ENCODE measurements at regions not wholly inside any gene's neighbourhood (a gene's known extent, or its start where the extent isn't known, plus 50 kb on each side); places are given as distances from the start of the nearest gene placed in this dataset.

GRCh38 chr2:196257086-196257485 is 85.7 kb upstream of the STK17B start:
- ATAC-seq: no peak
- Mint-ChIP-seq H3K9me3 (peaks cover 11% of the 10 kb centered on the region), H3K27me3 (no peaks in the 10 kb centered on the region), H3K27ac (peak overlapping the region in 1 of 2 donors; percentile 77), H3K36me3 (peaks cover 10% of the 10 kb centered on the region), H3K4me3 (no peak overlapping the region), H3K4me1 (ENCODE audit: low read depth in 2 of 2) (peaks cover 53 to 58% of the 10 kb centered on the region in 2 donors)
- DNase-seq (ENCODE audit: low spot score): no peak

- peaks cover 52 to 58% of the 10 kb centered on the region in 2 donors for H3K4me1 Mint-ChIP-seq (ENCODE audit: low read depth in 2 of 2)
- H3K27ac Mint-ChIP-seq: no peak overlapping the region
- peaks cover 6% of the 10 kb centered on the region for H3K9me3 Mint-ChIP-seq
- H3K4me3 Mint-ChIP-seq: no peak overlapping the region
- no peak for DNase-seq (ENCODE audit: low spot score)
- no peak for ATAC-seq
- H3K27me3 Mint-ChIP-seq: no peaks in the 10 kb centered on the region
- H3K36me3 Mint-ChIP-seq: peaks cover 6% of the 10 kb centered on the region
Observed at GRCh38 chr2:196258407-196258806, 87.0 kb upstream of the STK17B start.

- H3K27ac Mint-ChIP-seq: peak overlapping the region; percentile 98 to 99
- no peaks in the 10 kb centered on the region for H3K27me3 Mint-ChIP-seq
- H3K4me3 Mint-ChIP-seq: peak overlapping the region; percentile 91
- H3K4me1 Mint-ChIP-seq (ENCODE audit: low read depth in 2 of 2): peaks cover 46 to 55% of the 10 kb centered on the region in 2 donors
- DNase-seq (ENCODE audit: low spot score): no peak
- H3K36me3 Mint-ChIP-seq: peaks cover 6% of the 10 kb centered on the region
- H3K9me3 Mint-ChIP-seq: peaks cover 6% of the 10 kb centered on the region
- ATAC-seq: peak; percentile 62 to 64
Observed at GRCh38 chr2:196259507-196260481, 88.4 kb upstream of the STK17B start.

GRCh38 chr2:196260546-196260945 is 89.2 kb upstream of the STK17B start:
- H3K27me3 Mint-ChIP-seq: no peaks in the 10 kb centered on the region
- DNase-seq (ENCODE audit: low spot score) (no peak), ATAC-seq (peak; percentile 70 to 71)
- peaks cover 46 to 55% of the 10 kb centered on the region in 2 donors for H3K4me1 Mint-ChIP-seq (ENCODE audit: low read depth in 2 of 2)
- peak overlapping the region; percentile 91 for H3K4me3 Mint-ChIP-seq
- peaks cover 6% of the 10 kb centered on the region for H3K9me3 Mint-ChIP-seq
- H3K27ac Mint-ChIP-seq: peak overlapping the region; percentile 98 to 99
- H3K36me3 Mint-ChIP-seq: peaks cover 6% of the 10 kb centered on the region

- H3K9me3 Mint-ChIP-seq: no peaks in the 10 kb centered on the region
- peak overlapping the region; percentile 79 for H3K4me3 Mint-ChIP-seq
- H3K36me3 Mint-ChIP-seq: no peaks in the 10 kb centered on the region
- no peaks in the 10 kb centered on the region for H3K27me3 Mint-ChIP-seq
- DNase-seq (ENCODE audit: low spot score) (no peak), ATAC-seq (no peak)
- H3K27ac Mint-ChIP-seq: peak overlapping the region; percentile 92 to 97
- peaks cover 43 to 53% of the 10 kb centered on the region in 2 donors for H3K4me1 Mint-ChIP-seq (ENCODE audit: low read depth in 2 of 2)
Observed at GRCh38 chr2:196262606-196263005, 91.2 kb upstream of the STK17B start.

GRCh38 chr2:196263181-196263747 is 91.9 kb upstream of the STK17B start:
- Mint-ChIP-seq H3K27me3 (no peaks in the 10 kb centered on the region), H3K9me3 (no peaks in the 10 kb centered on the region), H3K4me1 (ENCODE audit: low read depth in 2 of 2) (peaks cover 43 to 55% of the 10 kb centered on the region in 2 donors), H3K36me3 (no peaks in the 10 kb centered on the region), H3K4me3 (peak overlapping the region; percentile 79), H3K27ac (peak overlapping the region; percentile 92 to 97)
- ATAC-seq: peak; percentile 85
- peak; percentile 69 for DNase-seq (ENCODE audit: low spot score)

- DNase-seq (ENCODE audit: low spot score) (no peak), ATAC-seq (no peak)
- H3K9me3 Mint-ChIP-seq: no peaks in the 10 kb centered on the region
- no peak overlapping the region for H3K4me3 Mint-ChIP-seq
- no peaks in the 10 kb centered on the region for H3K36me3 Mint-ChIP-seq
- H3K27me3 Mint-ChIP-seq: no peaks in the 10 kb centered on the region
- peak overlapping the region in 1 of 2 donors; percentile 75 for H3K27ac Mint-ChIP-seq
- H3K4me1 Mint-ChIP-seq (ENCODE audit: low read depth in 2 of 2): peaks cover 38 to 50% of the 10 kb centered on the region in 2 donors
Observed at GRCh38 chr2:196266351-196266750, 95.0 kb upstream of the STK17B start.

- ATAC-seq (no peak), DNase-seq (ENCODE audit: low spot score) (no peak)
- H3K27me3 Mint-ChIP-seq: no peaks in the 10 kb centered on the region
- H3K9me3 Mint-ChIP-seq: no peaks in the 10 kb centered on the region
- peaks cover 37 to 50% of the 10 kb centered on the region in 2 donors for H3K4me1 Mint-ChIP-seq (ENCODE audit: low read depth in 2 of 2)
- no peak overlapping the region for H3K4me3 Mint-ChIP-seq
- peak overlapping the region; percentile 75 to 76 for H3K27ac Mint-ChIP-seq
- H3K36me3 Mint-ChIP-seq: no peaks in the 10 kb centered on the region
Observed at GRCh38 chr2:196266855-196267254, 95.5 kb upstream of the STK17B start.

- no peaks in the 10 kb centered on the region for H3K36me3 Mint-ChIP-seq
- H3K4me3 Mint-ChIP-seq: peak overlapping the region; percentile 79
- no peaks in the 10 kb centered on the region for H3K9me3 Mint-ChIP-seq
- DNase-seq (ENCODE audit: low spot score): no peak
- no peaks in the 10 kb centered on the region for H3K27me3 Mint-ChIP-seq
- H3K27ac Mint-ChIP-seq: peak overlapping the region; percentile 75 to 76
- H3K4me1 Mint-ChIP-seq (ENCODE audit: low read depth in 2 of 2): peaks cover 28 to 40% of the 10 kb centered on the region in 2 donors
- no peak for ATAC-seq
Observed at GRCh38 chr2:196268025-196268424, 96.6 kb upstream of the STK17B start.

- Mint-ChIP-seq H3K9me3 (no peaks in the 10 kb centered on the region), H3K4me3 (peak overlapping the region; percentile 79), H3K36me3 (no peaks in the 10 kb centered on the region), H3K27me3 (no peaks in the 10 kb centered on the region), H3K4me1 (ENCODE audit: low read depth in 2 of 2) (peaks cover 24 to 35% of the 10 kb centered on the region in 2 donors), H3K27ac (peak overlapping the region; percentile 75 to 76)
- DNase-seq (ENCODE audit: low spot score) (no peak), ATAC-seq (peak in 1 of 2 donors; percentile 59)
Observed at GRCh38 chr2:196268538-196269338, 97.4 kb upstream of the STK17B start.

- Mint-ChIP-seq H3K4me3 (no peak overlapping the region), H3K27me3 (no peaks in the 10 kb centered on the region), H3K27ac (no peak overlapping the region), H3K36me3 (no peaks in the 10 kb centered on the region), H3K4me1 (ENCODE audit: low read depth in 2 of 2) (peaks cover 50 to 58% of the 10 kb centered on the region in 2 donors), H3K9me3 (no peaks in the 10 kb centered on the region)
- no peak for DNase-seq (ENCODE audit: low spot score)
- no peak for ATAC-seq
Observed at GRCh38 chr2:196271795-196272194, 100.4 kb upstream of the STK17B start.

GRCh38 chr2:196274387-196274809 is 103.0 kb upstream of the STK17B start:
- ATAC-seq: no peak

GRCh38 chr2:196275646-196276352 is 104.4 kb upstream of the STK17B start:
- peak overlapping the region; percentile 50 for H3K4me3 Mint-ChIP-seq
- ATAC-seq: peak; percentile 80
- no peaks in the 10 kb centered on the region for H3K36me3 Mint-ChIP-seq
- peak overlapping the region; percentile 61 to 89 for H3K27ac Mint-ChIP-seq
- DNase-seq (ENCODE audit: low spot score): no peak
- no peaks in the 10 kb centered on the region for H3K27me3 Mint-ChIP-seq
- H3K4me1 Mint-ChIP-seq (ENCODE audit: low read depth in 2 of 2): peaks cover 25 to 36% of the 10 kb centered on the region in 2 donors
- no peaks in the 10 kb centered on the region for H3K9me3 Mint-ChIP-seq

More at GRCh38 chr2:196274387-196274809, 103.0 kb upstream of the STK17B start:
- Mint-ChIP-seq H3K4me1 (ENCODE audit: low read depth in 2 of 2) (peaks cover 35 to 41% of the 10 kb centered on the region in 2 donors), H3K27me3 (no peaks in the 10 kb centered on the region), H3K36me3 (no peaks in the 10 kb centered on the region), H3K27ac (peak overlapping the region; percentile 61 to 89), H3K4me3 (peak overlapping the region; percentile 36), H3K9me3 (no peaks in the 10 kb centered on the region)
- no peak for DNase-seq (ENCODE audit: low spot score)

All from natural killer cell treated with Interleukin-12 subunit alpha and Interleukin-12 subunit beta and Interleukin-15 and Interleukin-18, amount 100 ng/mL, for 72 hours (primary cell).